Mesodermal cell (in vitro differentiated cells): ENCODE measurements at regions not wholly inside any gene's neighbourhood (a gene's known extent, or its start where the extent isn't known, plus 50 kb on each side); places are given as distances from the start of the nearest gene placed in this dataset.

ENCODE experiments used
- H3K27ac ChIP-seq: 2 replicates; pipeline ENCODE4 v1.7.0; 2013; ENCODE audit warnings: mild to moderate bottlenecking, low read depth, low read length, moderate library complexity; ENCODE audit not compliant: severe bottlenecking
- H3K36me3 ChIP-seq: 2 replicates; pipeline ENCODE4 v1.7.1; 2013; ENCODE audit warnings: mild to moderate bottlenecking, low read length, moderate library complexity; ENCODE audit not compliant: control insufficient read depth, insufficient read depth
- H3K4me1 ChIP-seq: one replicate; pipeline ENCODE4 v1.7.1; 2013; ENCODE audit warnings: mild to moderate bottlenecking, low read length; ENCODE audit not compliant: insufficient read depth, control insufficient read depth, poor library complexity, severe bottlenecking
- H3K4me3 ChIP-seq: 2 replicates; pipeline ENCODE4 v1.7.0; 2013; ENCODE audit warnings: low read length, control low read depth, mild to moderate bottlenecking; ENCODE audit not compliant: insufficient read depth, poor library complexity, severe bottlenecking; ENCODE audit errors: extremely low read depth
- H3K9me3 ChIP-seq: 2 replicates; pipeline ENCODE4 v1.7.1; 2013; ENCODE audit warnings: mild to moderate bottlenecking, low read length, moderate library complexity; ENCODE audit not compliant: control insufficient read depth
- WGBS, 2 experiments: methylation state at CpG; one replicate each; pipeline ENCODE4 v1.1.5; 2013; ENCODE audit warnings: missing lambda C conversion rate in 2 of 2; ENCODE audit not compliant: insufficient coverage in 2 of 2; 5-methylcytosine and 5-hydroxymethylcytosine counted together

DNA sequence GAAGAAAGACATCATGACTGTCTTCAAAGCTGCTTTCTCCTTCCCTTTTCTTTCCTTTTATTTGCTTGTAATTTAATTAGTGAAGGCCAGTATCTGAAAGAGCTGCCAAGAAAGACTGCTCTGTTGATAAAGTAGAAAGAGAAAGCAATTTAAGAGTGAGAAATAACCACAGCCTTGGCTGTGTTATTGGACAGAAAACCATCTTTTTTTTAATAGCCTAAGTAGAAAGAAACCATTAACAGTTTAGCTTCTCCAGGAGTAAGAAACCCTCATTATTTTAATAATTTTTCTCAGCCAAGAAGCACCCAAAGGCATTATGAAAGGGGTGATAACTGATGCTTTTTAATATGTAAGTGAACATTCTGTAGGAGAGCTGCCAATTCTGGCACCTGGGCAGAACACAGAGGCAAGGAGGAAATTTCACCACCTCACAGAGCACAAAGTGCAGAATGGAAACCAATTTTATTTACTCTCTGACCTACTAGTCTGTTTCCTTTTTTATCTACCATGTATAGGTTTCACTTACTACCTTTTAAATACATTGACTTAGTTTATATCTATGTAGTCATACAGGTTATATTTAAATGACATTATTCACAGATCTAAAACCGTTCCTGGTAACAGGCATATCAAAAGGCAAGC is 703.2 kb downstream of the MRPL39 start:
- Histone ChIP-seq H3K4me1 (no peaks in the 10 kb centered on the region), H3K9me3 (no peaks in the 10 kb centered on the region), H3K4me3 (no peak overlapping the region), H3K36me3 (no peaks in the 10 kb centered on the region), H3K27ac (no peak overlapping the region)
- WGBS, 2 experiments: no CpG with 5 or more reads among the region's 1 CpG

- H3K27ac ChIP-seq: no peak overlapping the region
- WGBS, 2 experiments: 100% methylated on average over 1 of the region's 2 CpGs; no CpG with 5 or more reads in 1 of the 2 experiments
Measured at GRCh38 chr21:24899138-24899537, 708.1 kb downstream of the MRPL39 start.

GRCh38 chr21:24897883-24898282 is 709.4 kb downstream of the MRPL39 start:
- WGBS, 2 experiments: no CpG with 5 or more reads among the region's 1 CpG
- no peak overlapping the region for H3K27ac ChIP-seq
- no peaks in the 10 kb centered on the region for H3K4me1 ChIP-seq
- no peaks in the 10 kb centered on the region for H3K36me3 ChIP-seq
- H3K9me3 ChIP-seq: no peaks in the 10 kb centered on the region
- no peak overlapping the region for H3K4me3 ChIP-seq

More at GRCh38 chr21:24899138-24899537, 708.1 kb downstream of the MRPL39 start:
- Histone ChIP-seq H3K4me3 (no peak overlapping the region), H3K4me1 (no peaks in the 10 kb centered on the region), H3K9me3 (no peaks in the 10 kb centered on the region), H3K36me3 (no peaks in the 10 kb centered on the region)

- Histone ChIP-seq H3K27ac (no peak overlapping the region), H3K4me1 (no peaks in the 10 kb centered on the region), H3K4me3 (no peak overlapping the region), H3K9me3 (no peaks in the 10 kb centered on the region), H3K36me3 (no peaks in the 10 kb centered on the region)
Measured at GRCh38 chr21:24896735-24897124, 710.6 kb downstream of the MRPL39 start.

DNA sequence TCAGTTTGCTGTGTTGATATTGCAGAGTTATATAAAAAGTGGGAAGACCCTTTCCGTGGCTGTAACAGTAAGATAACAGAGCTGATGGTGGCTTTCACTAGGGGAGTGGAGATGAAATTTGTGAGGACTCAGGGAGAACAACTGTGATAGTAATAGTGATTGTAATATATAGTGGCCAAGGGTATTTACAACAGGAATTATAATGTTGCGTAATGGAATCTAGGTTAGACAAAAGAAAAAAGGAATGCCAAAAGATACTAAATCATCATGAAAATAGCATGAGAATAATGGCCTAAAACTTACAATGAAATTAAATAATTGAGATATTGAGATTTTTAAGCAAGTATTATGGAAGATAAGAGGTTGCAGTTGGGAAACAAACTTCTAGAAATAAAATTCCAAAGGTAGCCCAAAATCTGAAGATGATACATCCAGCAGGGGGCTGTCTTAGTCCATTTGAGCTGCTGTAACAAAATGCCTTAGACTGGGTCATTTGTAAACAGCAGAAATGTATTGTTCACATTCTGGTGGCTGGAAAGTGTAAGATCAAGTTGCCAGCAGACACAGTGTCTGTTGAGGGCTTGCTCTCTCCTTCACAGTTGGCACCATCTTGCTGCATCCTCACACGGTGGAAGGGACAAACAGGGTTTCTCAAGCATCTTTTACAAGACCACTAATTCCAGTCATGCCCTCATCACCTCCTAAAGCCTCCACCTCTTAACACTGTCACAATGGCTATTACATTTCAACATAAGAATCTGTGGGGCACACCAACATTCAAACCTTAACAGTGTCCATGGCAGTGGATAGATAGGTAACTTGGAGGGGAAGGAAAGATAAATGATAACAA is 711.2 kb downstream of the MRPL39 start:
- no peaks in the 10 kb centered on the region for H3K36me3 ChIP-seq
- no peaks in the 10 kb centered on the region for H3K4me1 ChIP-seq
- H3K4me3 ChIP-seq: no peak overlapping the region
- no peak overlapping the region for H3K27ac ChIP-seq
- WGBS, 2 experiments: 75 to 83% methylated on average over 1 to 3 of the region's 3 CpGs
- H3K9me3 ChIP-seq: no peaks in the 10 kb centered on the region

DNA sequence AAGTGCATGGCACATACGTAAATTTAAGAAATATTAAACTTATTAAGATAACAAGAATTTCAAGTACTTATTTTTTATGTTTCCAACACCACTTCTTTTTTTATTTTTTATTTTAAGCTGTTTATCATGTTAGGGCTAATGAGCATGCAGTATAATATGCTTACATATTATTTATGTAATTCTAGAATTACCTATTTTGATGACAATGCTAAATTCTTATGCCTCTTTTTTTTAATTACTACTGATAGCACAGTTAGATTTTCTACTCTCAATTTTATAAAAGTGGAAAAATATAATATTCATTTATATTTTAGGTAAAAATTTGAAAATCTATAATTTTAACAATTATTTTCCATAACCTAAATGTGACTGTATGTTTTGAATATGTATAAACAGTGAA is 713.0 kb downstream of the MRPL39 start:
- WGBS, 2 experiments: no CpG with 5 or more reads among the region's 1 CpG

DNA sequence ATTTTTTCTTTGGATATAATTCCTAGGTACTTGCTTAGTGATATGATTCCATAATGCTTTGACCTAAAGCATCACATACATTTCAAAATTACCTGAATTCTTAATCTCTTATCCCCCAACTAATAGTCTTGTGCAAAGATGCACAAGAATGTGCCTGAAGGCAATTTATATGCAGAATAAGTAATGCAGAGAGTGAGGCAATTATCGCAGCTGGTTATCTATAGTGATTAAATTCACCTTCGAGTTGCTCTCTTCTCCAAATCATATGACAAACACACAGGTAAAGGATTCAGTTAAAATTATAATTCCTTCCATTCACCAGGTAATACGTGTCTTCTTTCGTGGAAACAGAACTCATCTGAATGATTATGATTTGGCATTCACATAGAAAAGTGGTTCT is 717.3 kb downstream of the MRPL39 start:
- H3K4me3 ChIP-seq: no peak overlapping the region
- no peaks in the 10 kb centered on the region for H3K9me3 ChIP-seq
- H3K4me1 ChIP-seq: no peaks in the 10 kb centered on the region
- no peaks in the 10 kb centered on the region for H3K36me3 ChIP-seq
- WGBS, 2 experiments: 79 to 80% methylated on average over 2 of the region's 4 CpGs
- no peak overlapping the region for H3K27ac ChIP-seq

More for the DNA sequence above, 713.0 kb downstream of the MRPL39 start:
- H3K9me3 ChIP-seq: no peaks in the 10 kb centered on the region
- H3K4me1 ChIP-seq: no peaks in the 10 kb centered on the region
- H3K4me3 ChIP-seq: no peak overlapping the region
- H3K36me3 ChIP-seq: no peaks in the 10 kb centered on the region
- H3K27ac ChIP-seq: no peak overlapping the region

GRCh38 chr21:24881506-24881905 is 725.8 kb downstream of the MRPL39 start:
- Histone ChIP-seq H3K9me3 (no peaks in the 10 kb centered on the region), H3K27ac (no peak overlapping the region), H3K4me1 (no peaks in the 10 kb centered on the region), H3K36me3 (no peaks in the 10 kb centered on the region), H3K4me3 (no peak overlapping the region)
- WGBS, 2 experiments: no CpG with 5 or more reads among the region's 2 CpGs

GRCh38 chr21:24870633-24871032 is 736.6 kb downstream of the MRPL39 start:
- Histone ChIP-seq H3K4me1 (no peaks in the 10 kb centered on the region), H3K36me3 (no peaks in the 10 kb centered on the region), H3K4me3 (no peak overlapping the region), H3K9me3 (no peaks in the 10 kb centered on the region), H3K27ac (no peak overlapping the region)
- 100% methylated on average over 1 of the region's 4 CpGs; no CpG with 5 or more reads in 1 of the 2 experiments for WGBS, 2 experiments

- Histone ChIP-seq H3K27ac (no peak overlapping the region), H3K9me3 (no peaks in the 10 kb centered on the region), H3K36me3 (no peaks in the 10 kb centered on the region), H3K4me1 (no peaks in the 10 kb centered on the region), H3K4me3 (no peak overlapping the region)
- WGBS, 2 experiments: 100% methylated on average over 1 to 2 of the region's 2 CpGs
Measured at GRCh38 chr21:24869862-24870261, 737.4 kb downstream of the MRPL39 start.

DNA sequence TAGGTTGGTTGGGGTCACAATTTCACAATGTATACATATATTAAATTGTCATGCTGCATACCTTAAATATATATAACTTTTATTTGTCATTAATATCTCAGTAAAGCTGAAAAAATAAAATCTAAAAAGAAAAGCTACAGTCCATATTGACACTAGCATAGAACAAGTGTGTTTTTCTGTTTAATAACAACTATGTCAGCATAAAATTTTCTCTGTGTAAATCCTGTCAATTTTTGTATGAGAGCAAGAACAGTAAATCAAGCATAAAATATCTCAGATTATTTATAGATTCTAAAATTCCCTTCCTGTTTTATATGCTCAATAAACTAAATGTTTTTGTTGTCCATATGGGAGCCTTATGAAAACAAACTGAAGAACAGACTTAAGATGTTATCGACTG is 739.2 kb downstream of the MRPL39 start:
- no CpG with 5 or more reads among the region's 1 CpG for WGBS, 2 experiments
- Histone ChIP-seq H3K4me3 (no peak overlapping the region), H3K4me1 (no peaks in the 10 kb centered on the region), H3K9me3 (no peaks in the 10 kb centered on the region), H3K36me3 (no peaks in the 10 kb centered on the region), H3K27ac (no peak overlapping the region)
